Smooth muscle cell (in vitro differentiated cells): ENCODE measurements at regions not wholly inside any gene's neighbourhood (a gene's known extent, or its start where the extent isn't known, plus 50 kb on each side); places are given as distances from the start of the nearest gene placed in this dataset.

Source experiments
- DNase-seq: peaks from one replicate; lab custom pipeline; 2025; ENCODE audit not compliant: unreplicated experiment; lab: John Stamatoyannopoulos, UW
- H2AFZ ChIP-seq: fragments of 200-600 bp; sonication (generic); 2 replicates; pipeline ENCODE4 v1.6.0; 2016; ENCODE audit warnings: antibody characterized with exemption, low read depth, mild to moderate bottlenecking
- H3F3A ChIP-seq: fragments of 200-600 bp; sonication (generic); 2 replicates; pipeline ENCODE4 v1.6.0; 2017; ENCODE audit warnings: antibody characterized with exemption, low read depth
- H3K27ac ChIP-seq: fragments of 200-600 bp; sonication (generic); 2 replicates; pipeline ENCODE4 v1.5.1; 2016; ENCODE audit warnings: low read depth, mild to moderate bottlenecking
- H3K27me3 ChIP-seq: fragments of 200-600 bp; sonication (generic); 2 replicates; pipeline ENCODE4 v1.6.1; 2016; ENCODE audit warnings: low read depth, mild to moderate bottlenecking
- H3K36me3 ChIP-seq: fragments of 200-600 bp; sonication (generic); 2 replicates; pipeline ENCODE4 v1.5.1; 2016; ENCODE audit warnings: low read depth
- H3K4me1 ChIP-seq: fragments of 200-600 bp; sonication (generic); 2 replicates; pipeline ENCODE4 v1.5.1; 2016; ENCODE audit warnings: low read depth
- H3K4me2 ChIP-seq: fragments of 200-600 bp; sonication (generic); 2 replicates; pipeline ENCODE4 v1.6.0; 2016; ENCODE audit warnings: mild to moderate bottlenecking
- H3K4me3 ChIP-seq: fragments of 200-600 bp; sonication (generic); 2 replicates; pipeline ENCODE4 v1.5.1; 2016; ENCODE audit warnings: mild to moderate bottlenecking
- H3K79me2 ChIP-seq: fragments of 200-600 bp; sonication (generic); 2 replicates; pipeline ENCODE4 v1.6.0; 2016; ENCODE audit warnings: low read depth, mild to moderate bottlenecking
- H3K9ac ChIP-seq: fragments of 200-600 bp; sonication (generic); 2 replicates; pipeline ENCODE4 v1.6.0; 2016; ENCODE audit warnings: low read depth
- H3K9me3 ChIP-seq: fragments of 200-600 bp; sonication (generic); replicated peaks from 2 replicates; pipeline ENCODE4 v1.5.1; 2016; ENCODE audit warnings: low read depth
- H4K20me1 ChIP-seq: fragments of 200-600 bp; sonication (generic); 2 replicates; pipeline ENCODE4 v1.6.0; 2016; ENCODE audit warnings: low read depth
- CTCF ChIP-seq: fragments of 200-600 bp; sonication (generic); IDR thresholded peaks from 2 replicates; pipeline ENCODE4 v1.5.1; 2017; ENCODE audit warnings: borderline replicate concordance, mild to moderate bottlenecking, antibody characterized with exemption; ENCODE audit not compliant: insufficient read depth, poor library complexity, severe bottlenecking
- WGBS: methylation state at CpG from one replicate; pipeline ENCODE4 v1.1.7; 2016; ENCODE audit warnings: low lambda C conversion rate; 5-methylcytosine and 5-hydroxymethylcytosine counted together

- Histone ChIP-seq H3K9me3 (no peaks in the 10 kb centered on the region), H3F3A (no peaks in the 10 kb centered on the region), H2AFZ (no peak overlapping the region), H3K79me2 (no peaks in the 10 kb centered on the region), H3K4me1 (no peaks in the 10 kb centered on the region), H3K4me2 (peak overlapping the region; percentile 78), H3K27ac (no peak overlapping the region), H3K4me3 (no peak overlapping the region), H4K20me1 (no peaks in the 10 kb centered on the region), H3K27me3 (no peaks in the 10 kb centered on the region), H3K9ac (no peak overlapping the region), H3K36me3 (no peaks in the 10 kb centered on the region)
- peak; percentile 89 for TF ChIP-seq CTCF
- 41% methylated on average over 30 of the region's 32 CpGs for WGBS
- DNase-seq: peak; percentile 63
These were observed 99.9 kb upstream of the FGF3 start for GRCh38 chr11:69918938-69919650.

GRCh38 chr11:69919659-69920344, 100.6 kb upstream of the FGF3 start:
- no peak overlapping the region for H3K4me3 ChIP-seq
- no peak overlapping the region for H2AFZ ChIP-seq
- 89% methylated on average over 3 of the region's 3 CpGs for WGBS
- H3K27me3 ChIP-seq: no peaks in the 10 kb centered on the region
- no peak for TF ChIP-seq CTCF
- no peak overlapping the region for H3K4me2 ChIP-seq
- H3K36me3 ChIP-seq: no peaks in the 10 kb centered on the region
- H3K9ac ChIP-seq: no peak overlapping the region
- no peak for DNase-seq
- no peaks in the 10 kb centered on the region for H4K20me1 ChIP-seq
- no peaks in the 10 kb centered on the region for H3K4me1 ChIP-seq
- H3F3A ChIP-seq: no peaks in the 10 kb centered on the region
- H3K79me2 ChIP-seq: no peaks in the 10 kb centered on the region
- H3K27ac ChIP-seq: no peak overlapping the region
- H3K9me3 ChIP-seq: no peaks in the 10 kb centered on the region

GRCh38 chr11:69920345-69921127, 101.3 kb upstream of the FGF3 start:
- 84% methylated on average over 16 of the region's 16 CpGs for WGBS

More at GRCh38 chr11:69920345-69921127, 101.3 kb upstream of the FGF3 start:
- H3K4me1 ChIP-seq: no peaks in the 10 kb centered on the region
- no peak overlapping the region for H2AFZ ChIP-seq
- no peak overlapping the region for H3K4me2 ChIP-seq
- no peak overlapping the region for H3K9ac ChIP-seq
- H3F3A ChIP-seq: no peaks in the 10 kb centered on the region
- no peak for DNase-seq
- H3K9me3 ChIP-seq: no peaks in the 10 kb centered on the region
- H3K27me3 ChIP-seq: no peaks in the 10 kb centered on the region
- no peaks in the 10 kb centered on the region for H3K36me3 ChIP-seq
- H3K4me3 ChIP-seq: no peak overlapping the region
- H4K20me1 ChIP-seq: no peaks in the 10 kb centered on the region
- no peak for TF ChIP-seq CTCF
- H3K27ac ChIP-seq: no peak overlapping the region
- no peaks in the 10 kb centered on the region for H3K79me2 ChIP-seq
